ENCODE measurements at regions not wholly inside any gene's neighbourhood (a gene's known extent, or its start where the extent isn't known, plus 50 kb on each side); places are given as distances from the start of the nearest gene placed in this dataset.
"Not testable (repeated sequence)": the region's sequence is repeated elsewhere in the genome, so short reads cannot be mapped to it uniquely, and the experiment has no call there.

DNA sequence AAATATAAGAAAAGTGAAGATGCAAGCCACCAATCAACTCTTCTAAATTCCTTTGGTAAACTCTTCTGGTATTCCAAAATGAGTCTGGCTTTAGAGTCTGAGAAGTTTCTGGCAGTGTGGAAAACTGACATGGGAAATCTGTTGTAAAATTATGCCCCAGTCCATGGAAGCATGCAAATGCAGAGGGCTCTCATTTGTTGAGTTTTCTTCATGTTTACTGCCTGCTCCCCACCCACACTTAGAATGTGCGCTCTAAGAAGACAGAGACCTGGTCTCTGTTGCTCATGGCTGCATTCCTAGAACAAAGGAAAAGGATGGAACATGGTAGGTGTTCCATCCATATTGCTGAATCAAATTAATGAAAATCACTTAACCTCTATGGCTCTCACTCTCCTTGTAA, 411.8 kb upstream of the PDZRN3 start:
- no peak for DNase-seq

DNA sequence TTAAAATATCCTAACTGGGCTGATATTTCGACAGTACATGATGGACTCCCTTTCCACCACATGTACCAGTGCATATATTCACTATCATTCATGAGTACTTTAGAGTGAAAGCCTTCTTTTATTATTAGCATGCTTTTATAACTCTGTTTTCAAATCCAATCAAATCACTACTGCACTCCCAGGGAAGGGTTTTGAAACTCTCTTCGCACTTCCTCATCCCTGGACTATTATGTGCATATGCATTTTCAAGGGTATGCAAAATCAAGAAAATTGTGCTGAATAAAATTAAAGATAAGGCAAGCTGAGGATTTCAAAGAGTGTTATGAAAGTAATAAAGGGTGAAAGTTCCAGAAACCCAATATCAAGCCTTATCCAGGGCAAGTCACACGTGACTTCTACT, 411.4 kb upstream of the PDZRN3 start:
- no peak for DNase-seq

DNA sequence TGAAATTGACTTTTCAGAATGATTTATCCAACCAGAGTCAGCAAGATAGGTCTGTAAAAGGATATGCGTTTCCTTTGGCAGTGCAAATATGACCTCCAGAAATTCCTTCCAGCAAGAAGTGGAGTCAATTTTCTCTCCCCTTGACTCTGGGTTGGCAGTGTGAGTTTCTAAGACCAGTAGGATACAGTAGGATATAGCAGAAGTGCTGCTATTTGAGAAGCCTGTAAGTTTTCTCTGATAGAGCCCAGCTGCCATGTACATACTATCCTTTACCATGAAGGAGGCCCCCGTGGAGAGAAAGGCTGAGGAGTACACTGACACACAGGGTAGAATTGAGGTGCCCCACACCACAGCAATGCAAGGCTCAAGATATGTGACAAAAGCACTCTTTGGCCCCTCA, 409.1 kb upstream of the PDZRN3 start:
- DNase-seq = no peak

DNA sequence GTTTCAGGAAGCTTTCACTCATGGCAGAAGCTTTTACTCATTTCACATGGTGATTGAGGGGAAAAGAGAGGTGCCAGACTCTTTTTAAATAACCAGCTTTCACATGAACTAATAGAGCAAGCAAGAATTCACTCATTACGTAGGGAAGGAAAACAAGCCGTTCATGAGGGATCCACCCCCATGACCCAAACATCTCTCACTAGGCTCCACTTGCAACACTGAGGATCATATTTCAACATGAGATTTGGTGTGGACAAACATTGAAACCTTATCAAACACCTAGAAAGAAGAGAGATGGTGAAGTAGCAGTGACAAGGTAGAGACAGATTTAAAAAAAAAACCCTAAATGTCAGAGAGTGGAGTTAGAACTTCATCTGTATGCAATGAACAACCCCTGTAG, 408.6 kb upstream of the PDZRN3 start:
- DNase-seq = no peak

DNA sequence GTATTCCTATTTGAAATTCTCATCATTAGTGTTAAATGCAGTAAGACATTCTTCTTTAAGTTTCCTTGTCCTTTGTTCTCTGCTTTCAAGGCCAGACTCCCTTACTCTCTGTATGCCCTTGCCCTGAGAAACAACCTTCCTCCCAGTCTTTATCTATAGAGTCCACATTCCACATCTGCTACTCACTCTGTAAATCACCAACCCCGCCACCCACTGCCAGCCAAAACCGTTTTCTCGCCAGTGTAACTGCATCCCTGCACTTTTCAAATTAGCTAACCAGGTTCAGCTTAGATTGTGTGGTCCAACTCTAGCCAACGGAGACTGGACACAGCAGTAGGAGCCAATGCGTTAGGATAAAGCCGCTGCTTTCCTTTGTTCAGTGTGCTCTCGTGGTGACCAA, 402.4 kb upstream of the PDZRN3 start:
- DNase-seq = no peak

DNA sequence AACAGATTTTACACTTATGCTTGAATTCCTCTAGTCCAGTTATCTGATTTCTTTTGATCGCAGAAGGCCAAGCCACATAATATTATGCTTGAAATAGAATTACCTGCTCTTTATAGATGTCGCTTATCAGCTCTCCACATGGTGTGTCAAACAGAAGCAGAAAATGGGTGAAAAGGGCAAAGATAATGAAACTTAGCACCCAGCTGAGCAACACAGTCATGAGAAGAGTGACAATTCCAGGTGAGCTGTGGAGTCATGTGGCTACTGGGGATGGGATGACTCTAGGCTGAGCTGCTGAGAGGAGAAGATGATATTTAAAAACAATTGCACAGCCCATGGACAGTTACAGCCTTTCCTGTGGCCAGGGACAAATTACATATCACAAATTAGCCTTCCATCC, 398.7 kb upstream of the PDZRN3 start:
- DNase-seq = no peak

DNA sequence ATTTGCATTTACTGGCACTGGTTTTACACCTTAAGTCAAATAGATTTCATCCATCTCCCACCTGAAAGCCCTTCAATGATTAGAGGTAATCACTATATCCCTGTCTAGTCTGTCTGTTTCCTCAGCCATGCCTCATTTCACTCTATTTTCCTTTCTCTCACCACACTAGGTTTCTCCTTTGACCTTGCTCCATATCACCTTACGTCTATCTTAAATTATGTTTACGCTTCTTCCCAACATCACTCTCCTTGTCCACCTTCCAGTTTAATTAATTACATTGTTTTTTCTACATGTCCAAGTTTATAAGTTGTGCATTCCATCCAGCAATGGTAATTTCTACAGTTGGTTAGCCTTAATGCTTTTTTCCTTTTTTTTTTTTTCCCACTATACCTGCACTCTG, 396.7 kb upstream of the PDZRN3 start:
- DNase-seq = no peak

DNA sequence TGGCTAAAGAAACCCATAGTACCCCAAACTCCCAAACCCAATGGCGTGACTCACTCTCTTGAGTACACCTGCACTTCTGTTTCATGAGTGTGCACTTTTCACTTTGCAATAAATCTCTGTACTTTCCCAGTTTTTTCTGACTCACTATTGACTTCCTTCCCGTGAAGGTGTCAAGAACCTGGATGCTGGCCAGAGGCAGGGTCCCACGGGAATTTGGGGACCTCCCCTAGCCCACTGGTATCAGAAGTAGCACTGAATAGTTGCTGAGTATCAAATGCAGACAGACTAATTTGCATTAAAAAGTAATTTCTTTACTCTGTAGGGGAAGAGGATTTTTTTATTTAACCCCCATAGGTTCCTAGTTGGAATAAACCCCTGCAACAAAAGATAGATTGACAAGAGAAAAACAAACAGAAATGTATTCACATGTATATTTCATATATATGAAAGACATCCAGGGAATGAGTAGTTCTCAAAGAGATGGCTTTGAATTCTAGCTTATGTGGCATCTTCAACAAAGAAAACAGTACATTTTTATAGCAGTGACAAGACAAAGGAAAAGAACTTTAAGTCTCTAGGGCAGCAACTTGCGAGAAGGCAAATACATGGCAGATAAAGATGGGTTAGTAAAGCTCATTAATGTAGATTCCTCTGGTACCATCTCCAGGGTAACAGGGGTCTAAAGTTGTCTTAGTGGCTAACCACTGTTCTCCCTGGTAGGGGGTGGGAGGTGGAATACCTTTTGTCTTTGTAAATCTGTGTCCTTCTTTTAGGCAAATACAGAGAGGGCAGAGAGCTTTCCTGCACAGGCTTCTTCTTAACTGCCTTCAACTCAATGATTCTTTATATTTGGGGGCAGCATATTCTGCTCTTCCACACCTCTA, 385.5 kb upstream of the PDZRN3 start:
- DNase-seq = no peak

DNA sequence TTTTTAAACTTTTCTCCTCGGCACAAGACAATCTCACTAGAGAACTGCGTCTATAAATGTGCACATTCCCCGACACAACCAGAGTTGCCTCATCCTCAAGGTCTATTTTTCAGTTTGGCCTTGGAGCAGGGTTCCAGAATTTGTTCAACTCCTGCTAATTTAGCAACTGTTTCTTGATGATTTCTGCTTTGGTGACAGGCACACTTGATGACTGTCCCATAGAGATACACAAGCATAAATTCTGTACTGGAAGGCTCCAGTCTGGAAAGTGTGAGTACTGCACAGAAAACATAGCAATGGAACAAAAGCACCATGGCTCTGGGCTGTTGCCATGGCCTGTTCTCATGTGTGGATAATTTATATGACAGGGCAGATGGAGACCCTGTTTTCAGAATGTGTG, 379.6 kb upstream of the PDZRN3 start:
- DNase-seq = no peak

DNA sequence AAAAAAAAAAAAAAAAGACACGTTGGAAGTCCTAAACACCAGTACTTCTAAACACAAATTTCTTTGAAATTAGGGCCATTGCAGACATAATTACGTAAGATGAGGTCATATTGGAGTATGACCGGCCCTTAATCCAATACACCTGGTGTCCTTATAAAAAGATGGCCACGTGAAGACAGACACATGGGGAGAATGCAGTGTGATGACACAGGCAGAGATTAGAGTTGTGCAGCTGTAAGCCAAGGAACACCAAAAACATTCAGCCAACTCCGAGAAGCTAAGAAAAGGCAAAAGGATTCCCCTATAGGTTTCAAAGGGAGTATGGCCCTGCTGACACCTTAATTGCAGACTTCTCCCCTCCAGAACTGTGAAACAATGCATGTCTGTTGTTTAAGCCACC, 379.0 kb upstream of the PDZRN3 start:
- no peak for DNase-seq

DNA sequence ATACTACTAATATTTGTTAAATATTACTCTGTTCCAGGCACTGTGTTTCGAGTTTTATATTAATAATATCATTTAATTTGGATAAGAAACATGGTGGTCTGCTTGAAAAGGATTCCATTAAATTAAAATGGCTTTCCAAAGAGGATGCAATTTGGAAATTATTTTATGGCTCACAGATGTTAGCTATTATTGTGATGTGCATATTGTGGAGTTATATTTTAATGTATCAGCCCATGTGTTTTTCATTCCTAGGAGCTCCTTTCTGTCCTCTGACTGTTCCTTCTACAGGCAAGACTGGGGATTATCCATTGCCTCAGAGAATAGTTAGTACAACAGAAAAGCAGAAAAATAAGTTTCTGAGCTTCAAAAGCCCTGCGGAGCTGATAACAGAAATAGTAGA, 376.7 kb upstream of the PDZRN3 start:
- DNase-seq = no peak

DNA sequence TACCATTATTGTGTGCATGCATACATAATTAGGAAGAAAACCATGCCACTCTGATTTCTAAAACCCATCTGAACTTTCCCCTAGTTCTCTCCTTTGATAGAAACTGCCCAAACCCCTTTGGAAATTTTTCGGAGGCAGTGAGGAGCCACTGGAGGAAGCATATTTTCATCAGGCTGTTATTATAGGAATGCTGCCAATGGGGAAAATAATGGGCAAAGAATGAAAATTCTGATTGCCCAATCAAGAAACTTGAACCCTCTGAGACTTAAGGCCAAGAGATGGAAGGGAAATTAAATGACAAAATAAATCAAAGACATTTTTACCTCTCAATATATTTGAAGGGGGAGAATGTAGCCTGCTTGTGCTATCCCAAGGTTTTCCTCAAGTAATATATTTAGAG, 376.0 kb upstream of the PDZRN3 start:
- DNase-seq = no peak

DNA sequence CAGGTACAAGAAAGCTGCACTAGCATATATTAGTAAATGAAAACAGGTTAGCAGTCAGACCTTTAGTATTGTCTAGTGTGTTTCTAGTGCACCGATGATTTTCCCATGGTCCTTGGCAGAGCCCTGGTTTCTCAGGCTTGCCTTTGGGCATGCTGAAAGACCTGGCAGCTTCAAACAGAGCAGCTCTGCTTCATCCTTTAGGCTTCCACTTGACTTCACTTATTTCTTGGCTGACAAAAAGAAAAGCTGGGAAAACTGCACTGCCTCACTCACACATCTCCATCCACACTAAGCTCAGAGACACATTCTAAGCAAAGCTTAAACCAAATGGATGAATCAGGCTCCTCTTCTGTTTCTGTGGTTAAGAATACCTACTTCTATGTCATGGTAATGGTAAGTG, 374.8 kb upstream of the PDZRN3 start:
- no peak for DNase-seq

DNA sequence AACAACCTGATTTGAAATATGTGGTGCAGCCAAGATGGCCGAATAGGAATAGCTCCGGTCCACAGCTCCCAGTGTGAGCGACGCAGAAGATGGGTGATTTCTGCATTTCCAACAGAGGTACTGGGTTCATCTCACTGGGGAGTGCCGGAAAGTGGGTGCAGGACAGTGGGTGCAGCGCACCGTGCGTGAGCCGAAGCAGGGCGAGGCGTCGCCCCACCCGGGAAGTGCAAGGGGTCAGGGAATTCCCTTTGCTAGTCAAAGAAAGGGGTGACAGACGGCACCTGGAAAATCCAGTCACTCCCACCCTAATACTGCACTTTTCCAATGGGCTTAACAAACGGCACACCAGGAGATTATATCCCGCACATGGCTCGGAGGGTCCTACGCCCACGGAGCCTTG, 365.9 kb upstream of the PDZRN3 start:
- DNase-seq = not testable (repeated sequence)

DNA sequence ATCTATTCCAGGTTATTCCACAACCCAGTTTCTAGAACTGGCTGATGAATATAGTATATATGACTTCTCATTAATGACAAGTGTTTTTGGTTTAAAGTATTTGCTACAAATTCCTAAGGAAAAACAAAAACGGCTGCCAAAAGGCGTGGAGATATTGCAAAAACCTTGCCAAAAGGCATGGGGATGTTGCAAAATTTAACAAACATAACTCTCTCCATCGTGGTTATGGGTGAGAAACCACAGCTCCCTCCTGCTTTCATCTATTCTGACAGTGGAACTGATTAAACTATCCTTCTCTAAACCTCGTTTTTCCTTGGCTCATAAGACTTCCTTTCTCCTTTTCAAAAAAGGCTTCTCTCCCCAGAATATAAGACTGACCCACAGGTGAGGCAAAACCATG, 342.0 kb upstream of the PDZRN3 start:
- DNase-seq = no peak

DNA sequence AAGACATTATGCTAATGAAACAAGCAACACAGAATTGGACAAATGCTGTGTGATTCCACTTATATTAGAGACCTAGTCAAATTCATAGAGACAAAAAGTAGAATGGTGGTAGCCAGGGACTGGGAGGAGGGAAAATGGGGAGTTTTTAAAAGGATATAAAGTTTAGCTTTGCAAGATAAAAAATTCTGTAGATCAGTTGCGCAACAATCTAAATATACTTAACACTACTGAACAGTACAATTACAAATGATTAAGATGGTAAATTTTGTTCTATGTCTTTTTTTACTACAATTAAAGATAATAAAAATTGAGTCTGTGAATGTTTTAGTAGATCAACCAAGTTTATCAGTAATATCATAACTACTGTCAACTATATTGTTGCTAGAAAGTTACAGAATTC, 340.1 kb upstream of the PDZRN3 start:
- DNase-seq = no peak

DNA sequence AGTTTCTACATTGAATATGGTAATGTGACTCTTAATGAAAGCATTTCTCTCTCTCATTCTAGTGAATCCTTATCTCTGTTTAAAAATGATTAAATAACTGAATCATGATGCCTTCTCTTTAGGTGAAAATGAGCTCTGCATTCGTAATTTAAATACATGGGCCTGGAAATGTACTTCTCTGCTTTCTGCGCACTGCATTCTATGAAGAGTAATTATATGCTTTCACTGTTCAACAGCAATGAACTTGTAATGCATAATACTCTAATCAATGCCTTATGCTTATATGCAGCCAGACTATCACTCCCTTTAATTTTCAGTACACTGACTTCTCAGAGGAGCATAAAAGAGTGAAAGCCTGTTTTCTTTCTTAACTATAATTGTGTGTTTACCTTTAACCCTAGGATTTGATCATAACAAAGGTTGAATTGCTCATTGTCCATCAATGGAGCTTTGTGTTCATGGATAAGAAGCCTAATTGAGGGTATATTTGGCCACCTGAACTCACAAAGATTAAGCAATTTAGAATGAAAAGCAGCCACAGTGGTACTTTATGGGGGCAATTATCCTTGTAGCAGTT, 330.8 kb upstream of the PDZRN3 start:
- DNase-seq = no peak

DNA sequence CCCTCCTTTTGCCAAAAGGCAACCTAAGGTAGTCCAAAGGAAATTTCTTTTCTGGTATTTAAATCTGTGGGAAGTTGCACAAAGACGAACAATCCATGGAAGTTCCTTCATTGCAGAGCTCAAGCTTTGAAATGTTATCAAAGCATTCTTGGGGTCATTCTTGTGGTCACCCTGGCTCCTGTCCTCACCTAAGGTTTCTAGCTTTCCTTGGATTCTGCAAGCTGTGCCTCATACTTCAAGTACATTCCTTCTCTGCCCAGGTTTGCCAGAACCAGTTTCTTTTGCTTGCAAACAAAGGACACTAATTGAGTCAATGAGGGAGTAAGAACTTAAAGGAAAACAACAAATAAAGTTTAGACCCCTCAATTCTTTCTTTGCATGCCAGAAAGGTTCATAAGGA, 329.8 kb upstream of the PDZRN3 start:
- no peak for DNase-seq

DNA sequence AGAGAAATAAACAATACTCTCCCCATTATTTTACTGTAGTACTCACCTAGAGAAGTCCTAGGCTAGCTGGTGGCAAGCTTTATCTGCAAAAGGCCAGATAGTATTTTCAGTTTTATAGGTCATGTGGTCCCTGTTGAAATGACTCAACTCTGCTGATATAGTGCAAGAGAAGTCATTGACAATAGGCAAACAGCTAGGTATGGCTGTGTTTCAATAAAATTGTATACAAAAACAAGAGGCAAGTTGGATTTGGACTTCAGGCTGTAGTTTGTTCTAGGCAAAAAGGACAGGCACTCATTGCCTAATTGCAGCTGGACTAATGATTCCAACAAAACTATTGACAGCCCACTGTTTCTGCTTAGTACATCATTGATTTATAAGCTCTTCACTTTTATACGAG, 328.0 kb upstream of the PDZRN3 start:
- no peak for DNase-seq

DNA sequence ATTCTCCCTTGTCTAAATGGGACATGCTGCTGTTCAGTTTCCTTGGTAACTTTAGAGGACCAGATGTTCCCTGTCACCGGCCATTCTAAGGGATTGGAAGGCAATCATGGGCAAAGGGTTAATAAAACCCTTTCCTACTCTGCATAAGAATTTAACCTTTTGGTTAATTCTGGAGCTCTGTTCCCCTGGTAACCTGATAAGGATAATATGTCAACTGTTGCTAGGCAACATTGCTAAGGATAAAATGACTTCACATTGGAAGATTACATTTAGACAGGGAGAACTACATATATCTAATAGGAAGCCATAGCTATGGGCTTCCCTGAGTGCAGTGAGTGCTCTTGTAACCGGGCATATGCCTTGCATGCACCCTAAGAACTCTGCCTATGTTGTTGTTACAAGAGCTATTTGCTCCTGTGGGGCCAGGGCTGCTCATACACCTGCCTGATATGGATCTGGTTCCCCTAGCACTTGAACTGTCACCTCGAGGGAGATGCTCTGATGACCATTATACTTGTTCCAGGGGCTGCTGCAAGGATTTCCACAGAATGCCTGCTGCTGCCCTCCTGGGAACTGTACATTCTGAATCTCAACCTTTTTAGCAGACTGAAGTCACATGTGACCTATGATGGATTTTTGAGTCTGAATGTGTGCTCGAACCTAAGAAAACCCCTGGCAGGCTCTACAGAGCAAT, 326.3 kb upstream of the PDZRN3 start:
- no peak for DNase-seq

DNA sequence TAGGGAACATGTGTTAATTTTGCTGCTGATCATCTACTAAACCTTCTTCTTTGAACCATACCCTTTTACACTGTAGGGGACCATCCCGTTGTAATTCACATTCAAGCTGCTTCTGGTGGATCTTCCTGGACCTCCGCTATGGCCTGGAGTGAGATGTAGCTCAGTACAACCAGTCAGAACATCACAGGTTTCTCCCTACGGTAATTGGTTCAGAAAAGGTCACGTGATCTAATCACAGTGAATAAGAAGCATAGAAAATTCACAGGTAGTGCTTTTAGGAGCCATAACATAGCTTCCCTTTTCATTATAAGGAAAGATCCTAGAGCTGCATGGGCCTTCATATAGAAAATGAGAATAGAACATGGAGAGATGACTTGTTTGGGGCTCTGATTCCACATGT, 320.8 kb upstream of the PDZRN3 start:
- DNase-seq = no peak

DNA sequence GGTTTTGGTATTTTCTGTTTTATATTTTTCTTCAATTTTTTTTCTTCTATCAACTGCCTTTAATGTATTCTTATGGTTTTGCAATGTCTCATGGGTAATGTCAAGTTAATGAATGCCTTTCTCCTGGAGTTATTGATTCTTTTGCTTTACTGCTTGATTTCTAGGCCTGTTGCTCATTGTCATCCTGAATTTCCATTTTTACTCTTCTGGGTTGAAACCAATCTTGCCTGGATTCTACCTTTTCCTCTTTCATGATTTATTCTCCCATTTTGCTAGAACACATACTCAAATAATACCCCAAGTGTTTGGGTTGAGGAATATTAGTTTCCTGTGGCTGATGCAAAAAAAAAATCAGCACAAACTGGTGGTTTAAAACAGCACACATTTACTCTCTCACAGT, 315.2 kb upstream of the PDZRN3 start:
- no peak for DNase-seq

DNA sequence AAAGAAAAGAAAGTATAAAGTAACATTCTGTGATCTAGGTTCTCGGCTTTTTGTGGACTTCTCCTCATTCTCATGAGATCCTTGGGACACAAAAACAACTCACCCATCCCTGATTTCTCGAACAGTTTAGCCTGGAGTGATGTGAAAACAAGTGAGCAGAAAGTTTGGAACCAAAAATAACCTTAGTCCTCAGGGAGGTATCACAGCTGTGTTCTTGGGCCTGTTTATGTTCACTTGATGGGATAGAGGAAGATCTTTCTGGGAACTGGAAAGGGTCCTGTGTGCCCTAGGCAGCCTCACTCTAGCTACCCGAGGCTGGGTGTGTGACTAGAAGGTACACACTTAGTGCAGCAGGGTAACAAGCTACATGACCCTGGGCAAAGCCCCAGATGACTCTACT, 308.8 kb upstream of the PDZRN3 start:
- no peak for DNase-seq

DNA sequence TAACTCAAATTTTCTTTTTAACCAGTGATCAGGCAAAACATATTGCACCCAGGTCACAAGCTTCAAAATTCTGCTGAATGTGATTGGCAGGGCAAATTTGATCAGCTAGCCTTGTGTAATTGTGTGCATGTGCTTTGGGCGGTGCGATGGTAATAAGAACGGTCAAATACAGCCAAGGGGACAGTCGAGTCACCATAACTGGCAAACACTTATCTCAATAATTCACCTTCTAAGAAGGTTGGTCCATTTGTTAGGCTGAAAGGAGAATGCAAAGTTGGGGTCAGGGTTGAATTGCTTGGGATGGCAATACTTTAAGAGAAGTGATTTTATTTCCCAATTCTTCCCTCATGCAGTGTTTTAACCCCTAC, 302.4 kb upstream of the PDZRN3 start:
- DNase-seq = no peak

Measured in CD4-positive, alpha-beta T cell treated with Interleukin-4 for 4 hours (primary cell).